ENCODE measurements at regions not wholly inside any gene's neighbourhood (a gene's known extent, or its start where the extent isn't known, plus 50 kb on each side); places are given as distances from the start of the nearest gene placed in this dataset.

- TF ChIP-seq USF2 (IDR thresholded peaks at IDR 0.05), result no peak
- no peak for TF ChIP-seq CTCF (IDR thresholded peaks at IDR 0.05)
Observed at GRCh38 chr1:189336115-189337100, 1141.3 kb downstream of the BRINP3 start.

Measured in A549 (cell line).